CD4-positive, alpha-beta T cell treated with Interferon gamma for 1 hour (primary cell): ENCODE measurements at regions not wholly inside any gene's neighbourhood (a gene's known extent, or its start where the extent isn't known, plus 50 kb on each side); places are given as distances from the start of the nearest gene placed in this dataset.
A peak's percentile ranks its signal among the peaks of the same experiment; 100 is the strongest.

ENCODE experiments used
- DNase-seq: peaks from one replicate; pipeline ENCODE4 v3.0.0-alpha.2; 2020

GRCh38 chr2:64196963-64197362 lies 52.7 kb upstream of the PELI1 start:
- DNase-seq: no peak

GRCh38 chr2:64201151-64201550 lies 56.9 kb upstream of the PELI1 start:
- no peak for DNase-seq

GRCh38 chr2:64202206-64202845 lies 58.1 kb upstream of the PELI1 start:
- no peak for DNase-seq

- no peak for DNase-seq
These were observed 59.1 kb upstream of the PELI1 start for GRCh38 chr2:64203131-64203857.

- peak; percentile 73 for DNase-seq
These were observed 59.8 kb upstream of the PELI1 start for GRCh38 chr2:64203858-64204632.

- no peak for DNase-seq
These were observed 60.5 kb upstream of the PELI1 start for GRCh38 chr2:64204703-64205102.

GRCh38 chr2:64205415-64205814 lies 61.2 kb upstream of the PELI1 start:
- DNase-seq: no peak

GRCh38 chr2:64207573-64207972 lies 63.4 kb upstream of the PELI1 start:
- DNase-seq: no peak

GRCh38 chr2:64210816-64211215 lies 66.6 kb upstream of the PELI1 start:
- DNase-seq: no peak

GRCh38 chr2:64211276-64211921 lies 67.2 kb upstream of the PELI1 start:
- no peak for DNase-seq

- DNase-seq: peak; percentile 47
These were observed 68.1 kb upstream of the PELI1 start for GRCh38 chr2:64212346-64212745.

GRCh38 chr2:64212801-64213321 lies 68.6 kb upstream of the PELI1 start:
- DNase-seq: peak; percentile 33

- peak; percentile 33 for DNase-seq
These were observed 69.5 kb upstream of the PELI1 start for GRCh38 chr2:64213532-64214275.

GRCh38 chr2:64214281-64215115 lies 70.3 kb upstream of the PELI1 start:
- DNase-seq: peak; percentile 65

- no peak for DNase-seq
These were observed 73.1 kb upstream of the PELI1 start for GRCh38 chr2:64217198-64217869.

- no peak for DNase-seq
These were observed 74.0 kb upstream of the PELI1 start for GRCh38 chr2:64218137-64218802.

GRCh38 chr2:64219149-64219548 lies 74.9 kb upstream of the PELI1 start:
- DNase-seq: no peak

- DNase-seq: no peak
These were observed 76.0 kb upstream of the PELI1 start for GRCh38 chr2:64220265-64220664.

GRCh38 chr2:64220894-64221617 lies 76.8 kb upstream of the PELI1 start:
- no peak for DNase-seq

GRCh38 chr2:64221935-64222334 lies 77.7 kb upstream of the PELI1 start:
- DNase-seq: no peak
